HCT116 (cell line): ENCODE measurements at regions not wholly inside any gene's neighbourhood (a gene's known extent, or its start where the extent isn't known, plus 50 kb on each side); places are given as distances from the start of the nearest gene placed in this dataset.

Experiments used
- ATAC-seq: fragments of 200-7000 bp; cut with Tn5 transposase; 2 replicates; pipeline ENCODE4 v1.9.1; 2020; ENCODE audit warnings: mild to moderate bottlenecking, moderate library complexity
- BruUV-seq: library from RNA; stranded (reverse); fragments of 400-500 nt; replicated peaks from 2 replicates; lab custom pipeline; 2021; lab: Mats Ljungman, UMichigan
- CTCF ChIA-PET: fragments of 300-600 bp; sonication (Branson Sonifier 250); formaldehyde crosslinking; loops from one replicate; lab custom pipeline; 2021; ENCODE audit warnings: antibody characterized with exemption; lab: Charles Lee
- POLR2A ChIA-PET: fragments of 300-600, 350-600 bp; sonication (Branson Sonifier 250); formaldehyde crosslinking; loops from one replicate; lab custom pipeline; 2021; ENCODE audit warnings: antibody characterized with exemption; lab: Charles Lee
- RAD21 ChIA-PET, 2 experiments: fragments of 300-600 bp; sonication (Branson Sonifier 250); formaldehyde crosslinking; loops; one replicate each; lab custom pipeline; 2023; ENCODE audit warnings: low total read pairs in 2 of 2; ENCODE audit not compliant: uncharacterized antibody in 2 of 2, unreplicated experiment in 2 of 2, low non-redundant PET in 1 of 2; lab: Charles Lee
- DNase-seq: peaks from one replicate; pipeline ENCODE4 v3.0.0-alpha.2; 2010; ENCODE audit warnings: low read depth, low spot score
- H2AFZ ChIP-seq: fragments of 200-600 bp; shearing (Covaris generic), sonication (generic); 2 replicates; pipeline ENCODE4 v1.6.1; 2017; ENCODE audit warnings: low read depth, mixed run types, mixed read lengths, antibody characterized with exemption, low read length; ENCODE audit not compliant: poor library complexity, severe bottlenecking
- H3K27ac ChIP-seq: 2 replicates; pipeline ENCODE4 v1.5.1; 2012; ENCODE audit warnings: low read depth, low read length
- H3K27me3 ChIP-seq: fragments of 200-600 bp; sonication (generic); 2 replicates; pipeline ENCODE4 v1.6.1; 2016; ENCODE audit warnings: mixed run types, low read length, mixed read lengths; ENCODE audit not compliant: insufficient read depth
- H3K36me3 ChIP-seq, 2 experiments: fragments of 200-500 bp in 1 of 2; fragments of 200-600 bp in 1 of 2; sonication (Bioruptor generic) in 1 of 2; sonication (generic) in 1 of 2; 2 replicates each; pipeline versions ENCODE4 v1.5.1 to v1.6.1; 2014 to 2016; ENCODE audit warnings: low read length in 2 of 2, inconsistent platforms in 1 of 2, mixed read lengths in 1 of 2, mixed run types in 1 of 2; ENCODE audit not compliant: insufficient read depth in 2 of 2, control insufficient read depth in 1 of 2
- H3K4me1 ChIP-seq, 2 experiments: fragments of 200-600 bp in 1 of 2; sonication (generic) in 1 of 2; 2 replicates each; pipeline versions ENCODE4 v1.5.1 to v1.6.1; 2012 to 2017; ENCODE audit warnings: low read length in 2 of 2, inconsistent platforms in 1 of 2, mild to moderate bottlenecking in 1 of 2, mixed read lengths in 1 of 2, mixed run types in 1 of 2, moderate library complexity in 1 of 2; ENCODE audit not compliant: insufficient read depth in 2 of 2, control insufficient read depth in 1 of 2
- H3K4me2 ChIP-seq: fragments of 200-600 bp; sonication (generic); 2 replicates; pipeline ENCODE4 v1.6.1; 2017; ENCODE audit warnings: mixed run types, low read length, mixed read lengths
- H3K4me3 ChIP-seq, 2 experiments: fragments of 200-600 bp in 1 of 2; sonication (generic) in 1 of 2; replicated peaks in 1 of 2; 2 replicates each; pipeline ENCODE4 v1.5.1; 2011 to 2016; ENCODE audit warnings: low read length in 2 of 2, control low read depth in 1 of 2, low read depth in 1 of 2, mild to moderate bottlenecking in 1 of 2, mixed read lengths in 1 of 2, mixed run types in 1 of 2
- H3K79me2 ChIP-seq: fragments of 200-600 bp; sonication (generic); 2 replicates; pipeline ENCODE4 v1.6.1; 2017; ENCODE audit warnings: mild to moderate bottlenecking, mixed run types, low read length, moderate library complexity, mixed read lengths; ENCODE audit not compliant: insufficient read depth
- H3K9ac ChIP-seq: fragments of 200-600 bp; sonication (generic); 2 replicates; pipeline ENCODE4 v1.6.1; 2016; ENCODE audit warnings: low read length, mixed read lengths
- H3K9me2 ChIP-seq: fragments of 200-600 bp; sonication (generic), shearing (Covaris generic); 2 replicates; pipeline ENCODE4 v1.6.1; 2017; ENCODE audit warnings: mixed run types, mild to moderate bottlenecking, moderate library complexity; ENCODE audit not compliant: insufficient read depth
- H3K9me3 ChIP-seq, 2 experiments: fragments of 200-500 bp in 1 of 2; fragments of 200-600 bp in 1 of 2; sonication (Bioruptor generic) in 1 of 2; sonication (generic) in 1 of 2; 2 replicates each; pipeline ENCODE4 v1.6.1; 2014 to 2017; ENCODE audit warnings: low read length in 2 of 2, mixed read lengths in 2 of 2, inconsistent platforms in 1 of 2, low read depth in 1 of 2, mild to moderate bottlenecking in 1 of 2, mixed run types in 1 of 2, moderate library complexity in 1 of 2; ENCODE audit not compliant: control insufficient read depth in 1 of 2, insufficient read depth in 1 of 2
- H4K20me1 ChIP-seq: fragments of 200-600 bp; sonication (generic), shearing (Covaris generic); 2 replicates; pipeline ENCODE4 v1.6.1; 2017; ENCODE audit warnings: mixed run types, mild to moderate bottlenecking, moderate library complexity; ENCODE audit not compliant: insufficient read depth
- CBX3 ChIP-seq: IDR thresholded peaks from 2 replicates; pipeline ENCODE4 v1.6.1; 2012; ENCODE audit warnings: low read depth
- CEBPB ChIP-seq: IDR thresholded peaks from 2 replicates; pipeline ENCODE4 v1.6.1; 2012; ENCODE audit warnings: low read depth
- EZH2 ChIP-seq: fragments of 200-600 bp; sonication (generic); IDR thresholded peaks from 2 replicates; pipeline ENCODE4 v1.6.1; 2017; ENCODE audit warnings: antibody characterized with exemption, mixed run types
- FOSL1 ChIP-seq: IDR thresholded peaks from 2 replicates; pipeline ENCODE4 v1.6.1; 2012; ENCODE audit warnings: low read depth
- JUND ChIP-seq: IDR thresholded peaks from 2 replicates; pipeline ENCODE4 v1.6.1; 2012
- POLR2A ChIP-seq: IDR thresholded peaks from 2 replicates; pipeline ENCODE4 v1.7.0; 2011; ENCODE audit warnings: borderline replicate concordance; ENCODE audit not compliant: insufficient read depth, insufficient read length; ENCODE audit errors: extremely low read depth
- POLR2AphosphoS5 ChIP-seq: IDR thresholded peaks from 2 replicates; pipeline ENCODE4 v1.6.1; 2011; ENCODE audit warnings: mild to moderate bottlenecking, low read depth, low read length, moderate library complexity
- RAD21 ChIP-seq: IDR thresholded peaks from 2 replicates; pipeline ENCODE4 v1.6.1; 2012; ENCODE audit warnings: low read depth, mild to moderate bottlenecking
- SIN3A ChIP-seq: IDR thresholded peaks from 2 replicates; pipeline ENCODE4 v1.6.1; 2012; ENCODE audit warnings: low read depth
- TCF7L2 ChIP-seq: IDR thresholded peaks from 2 replicates; pipeline ENCODE4 v1.7.0; 2011; ENCODE audit warnings: borderline replicate concordance, inconsistent platforms; ENCODE audit not compliant: insufficient read depth, insufficient read length; ENCODE audit errors: extremely low read depth
- YY1 ChIP-seq: IDR thresholded peaks from 2 replicates; pipeline ENCODE4 v1.6.1; 2011; ENCODE audit warnings: low read length, low read depth, moderate library complexity, mild to moderate bottlenecking; ENCODE audit not compliant: insufficient replicate concordance; ENCODE audit errors: extremely low read depth
- ZNF274 ChIP-seq: fragments of 200-500 bp; sonication (Bioruptor generic); IDR thresholded peaks from 2 replicates; pipeline ENCODE4 v1.6.1; 2014; ENCODE audit warnings: mild to moderate bottlenecking, low read depth, low read length, inconsistent platforms
- intact Hi-C: fragments of 100-400 bp; cut with micrococcal nuclease; formaldehyde crosslinking; loops from 2 replicates; pipeline ENCODE4 v1.10.0; 2022
- TF ChIP-seq, protein P1 (sequence below): IDR thresholded peaks from 2 replicates; pipeline ENCODE4 v1.6.1; 2011; ENCODE audit warnings: mild to moderate bottlenecking, low read length, moderate library complexity; ENCODE audit not compliant: insufficient replicate concordance; ENCODE audit errors: extremely low read depth
- TF ChIP-seq, protein P2 (sequence below): IDR thresholded peaks from 2 replicates; pipeline ENCODE4 v1.6.1; 2012; ENCODE audit warnings: low read depth

DNA sequence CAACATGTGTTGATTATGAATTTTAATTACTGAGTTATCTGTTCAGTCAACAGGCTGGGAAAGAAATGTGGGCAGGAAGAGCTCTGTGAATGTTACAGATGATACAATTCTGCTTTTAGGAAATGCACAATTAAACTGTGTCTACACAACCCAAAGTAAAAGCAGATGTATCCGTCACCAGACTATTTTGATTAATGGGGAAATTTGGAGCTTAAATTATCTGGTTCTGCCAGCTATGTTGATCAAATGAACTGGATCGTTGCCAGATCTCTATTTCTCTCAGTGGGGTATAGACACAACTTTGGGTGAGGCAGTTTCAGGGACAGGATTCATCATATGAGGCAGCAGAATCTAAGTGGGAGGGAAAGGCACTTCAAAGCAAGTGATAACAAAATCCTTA lies 136.5 kb downstream of the NEUROD6 start:
- Histone ChIP-seq H3K9ac (no peak overlapping the region), H3K36me3 (no peaks in the 10 kb centered on the region), H2AFZ (no peak overlapping the region), H3K27me3 (peaks cover 7% of the 10 kb centered on the region; the same call in 1 of the 2 replicates), H3K27ac (no peak overlapping the region), H3K4me1 (no peaks in the 10 kb centered on the region), H3K79me2 (no peaks in the 10 kb centered on the region), H3K9me3 (no peaks in the 10 kb centered on the region), H3K4me2 (no peak overlapping the region), H4K20me1 (no peaks in the 10 kb centered on the region), H3K9me2 (no peaks in the 10 kb centered on the region), H3K4me3 (no peak overlapping the region)
- ATAC-seq, result no peak
- intact Hi-C loops, result no loop called here
- ChIA-PET POLR2A (no interaction called here), RAD21 (no interaction called here), CTCF (no interaction called here)
- no peak for DNase-seq
- BruUV-seq, result no TSS peak
- TF ChIP-seq POLR2A (no peak), POLR2AphosphoS5 (no peak), CEBPB (no peak), SIN3A (no peak), CBX3 (no peak), FOSL1 (no peak), YY1 (no peak), RAD21 (no peak), EZH2 (no peak), ZNF274 (no peak), TCF7L2 (no peak), JUND (no peak)
- TF ChIP-seq, protein P1, sequence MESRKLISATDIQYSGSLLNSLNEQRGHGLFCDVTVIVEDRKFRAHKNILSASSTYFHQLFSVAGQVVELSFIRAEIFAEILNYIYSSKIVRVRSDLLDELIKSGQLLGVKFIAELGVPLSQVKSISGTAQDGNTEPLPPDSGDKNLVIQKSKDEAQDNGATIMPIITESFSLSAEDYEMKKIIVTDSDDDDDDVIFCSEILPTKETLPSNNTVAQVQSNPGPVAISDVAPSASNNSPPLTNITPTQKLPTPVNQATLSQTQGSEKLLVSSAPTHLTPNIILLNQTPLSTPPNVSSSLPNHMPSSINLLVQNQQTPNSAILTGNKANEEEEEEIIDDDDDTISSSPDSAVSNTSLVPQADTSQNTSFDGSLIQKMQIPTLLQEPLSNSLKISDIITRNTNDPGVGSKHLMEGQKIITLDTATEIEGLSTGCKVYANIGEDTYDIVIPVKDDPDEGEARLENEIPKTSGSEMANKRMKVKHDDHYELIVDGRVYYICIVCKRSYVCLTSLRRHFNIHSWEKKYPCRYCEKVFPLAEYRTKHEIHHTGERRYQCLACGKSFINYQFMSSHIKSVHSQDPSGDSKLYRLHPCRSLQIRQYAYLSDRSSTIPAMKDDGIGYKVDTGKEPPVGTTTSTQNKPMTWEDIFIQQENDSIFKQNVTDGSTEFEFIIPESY, result no peak
- TF ChIP-seq, protein P2, sequence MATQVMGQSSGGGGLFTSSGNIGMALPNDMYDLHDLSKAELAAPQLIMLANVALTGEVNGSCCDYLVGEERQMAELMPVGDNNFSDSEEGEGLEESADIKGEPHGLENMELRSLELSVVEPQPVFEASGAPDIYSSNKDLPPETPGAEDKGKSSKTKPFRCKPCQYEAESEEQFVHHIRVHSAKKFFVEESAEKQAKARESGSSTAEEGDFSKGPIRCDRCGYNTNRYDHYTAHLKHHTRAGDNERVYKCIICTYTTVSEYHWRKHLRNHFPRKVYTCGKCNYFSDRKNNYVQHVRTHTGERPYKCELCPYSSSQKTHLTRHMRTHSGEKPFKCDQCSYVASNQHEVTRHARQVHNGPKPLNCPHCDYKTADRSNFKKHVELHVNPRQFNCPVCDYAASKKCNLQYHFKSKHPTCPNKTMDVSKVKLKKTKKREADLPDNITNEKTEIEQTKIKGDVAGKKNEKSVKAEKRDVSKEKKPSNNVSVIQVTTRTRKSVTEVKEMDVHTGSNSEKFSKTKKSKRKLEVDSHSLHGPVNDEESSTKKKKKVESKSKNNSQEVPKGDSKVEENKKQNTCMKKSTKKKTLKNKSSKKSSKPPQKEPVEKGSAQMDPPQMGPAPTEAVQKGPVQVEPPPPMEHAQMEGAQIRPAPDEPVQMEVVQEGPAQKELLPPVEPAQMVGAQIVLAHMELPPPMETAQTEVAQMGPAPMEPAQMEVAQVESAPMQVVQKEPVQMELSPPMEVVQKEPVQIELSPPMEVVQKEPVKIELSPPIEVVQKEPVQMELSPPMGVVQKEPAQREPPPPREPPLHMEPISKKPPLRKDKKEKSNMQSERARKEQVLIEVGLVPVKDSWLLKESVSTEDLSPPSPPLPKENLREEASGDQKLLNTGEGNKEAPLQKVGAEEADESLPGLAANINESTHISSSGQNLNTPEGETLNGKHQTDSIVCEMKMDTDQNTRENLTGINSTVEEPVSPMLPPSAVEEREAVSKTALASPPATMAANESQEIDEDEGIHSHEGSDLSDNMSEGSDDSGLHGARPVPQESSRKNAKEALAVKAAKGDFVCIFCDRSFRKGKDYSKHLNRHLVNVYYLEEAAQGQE, result no peak
